Uterus (tissue), 3 donors: ENCODE measurements at regions not wholly inside any gene's neighbourhood (a gene's known extent, or its start where the extent isn't known, plus 50 kb on each side); places are given as distances from the start of the nearest gene placed in this dataset.
"Not testable (repeated sequence)": the region's sequence is repeated elsewhere in the genome, so short reads cannot be mapped to it uniquely, and the experiment has no call there.

Source experiments
- DNase-seq, 2 donors: peaks; one replicate each; pipeline ENCODE4 v3.0.0-alpha.2; 2019 to 2020
- H3K27ac ChIP-seq, 2 donors: fragments of 200-600 bp; sonication (generic); 1 replicate in 1 of 2; 2 replicates in 1 of 2; pipeline ENCODE4 v1.5.1; 2016 to 2018
- H3K27me3 ChIP-seq, 2 donors: fragments of 200-600 bp; sonication (generic); one replicate each; pipeline ENCODE4 v1.5.1; 2018 to 2019; ENCODE audit warnings: control low read depth in 1 of 2
- H3K36me3 ChIP-seq, 2 donors: fragments of 200-600 bp; sonication (generic); one replicate each; pipeline ENCODE4 v1.5.1; 2019; ENCODE audit warnings: control low read depth in 1 of 2
- H3K4me1 ChIP-seq, 2 donors: fragments of 200-600 bp; sonication (generic); one replicate each; pipeline ENCODE4 v1.5.1; 2018 to 2019; ENCODE audit warnings: control low read depth in 1 of 2
- H3K4me3 ChIP-seq, 2 donors: fragments of 200-600 bp; sonication (generic); 1 replicate in 1 of 2; 2 replicates in 1 of 2; pipeline ENCODE4 v1.5.1; 2018 to 2019; ENCODE audit warnings: mild to moderate bottlenecking in 1 of 2
- H3K9me3 ChIP-seq, 2 donors: fragments of 200-600 bp; sonication (generic); one replicate each; pipeline ENCODE4 v1.5.1; 2019; ENCODE audit warnings: control low read depth in 1 of 2
- POLR2A ChIP-seq, 2 donors: fragments of 450-650 bp; IDR thresholded peaks; one replicate each; pipeline ENCODE4 v1.6.1; 2016; ENCODE audit warnings: antibody characterized with exemption in 2 of 2, mild to moderate bottlenecking in 1 of 2, moderate library complexity in 1 of 2
- intact Hi-C: fragments of 100-400 bp; cut with DNase I; formaldehyde crosslinking; loops from one replicate; pipeline ENCODE4 v1.15.1; 2023; ENCODE audit warnings: low total_unique reads
- TF ChIP-seq, protein P1 (sequence below), 4 experiments: fragments of 200-600 bp in 2 of 4; fragments of 450-650 bp in 2 of 4; sonication (generic) in 2 of 4; IDR thresholded peaks; one replicate each; pipeline ENCODE4 v1.5.1; 2016 to 2019; ENCODE audit warnings: antibody characterized with exemption in 4 of 4, mild to moderate bottlenecking in 2 of 4, moderate library complexity in 1 of 4
- donor health status: DM: yes; HTN: yes; CAD: no.

GRCh38 chr11:34770111-34770510 is 146.1 kb downstream of the APIP start:
- no peaks in the 10 kb centered on the region for H3K9me3 ChIP-seq
- TF ChIP-seq, protein P1, sequence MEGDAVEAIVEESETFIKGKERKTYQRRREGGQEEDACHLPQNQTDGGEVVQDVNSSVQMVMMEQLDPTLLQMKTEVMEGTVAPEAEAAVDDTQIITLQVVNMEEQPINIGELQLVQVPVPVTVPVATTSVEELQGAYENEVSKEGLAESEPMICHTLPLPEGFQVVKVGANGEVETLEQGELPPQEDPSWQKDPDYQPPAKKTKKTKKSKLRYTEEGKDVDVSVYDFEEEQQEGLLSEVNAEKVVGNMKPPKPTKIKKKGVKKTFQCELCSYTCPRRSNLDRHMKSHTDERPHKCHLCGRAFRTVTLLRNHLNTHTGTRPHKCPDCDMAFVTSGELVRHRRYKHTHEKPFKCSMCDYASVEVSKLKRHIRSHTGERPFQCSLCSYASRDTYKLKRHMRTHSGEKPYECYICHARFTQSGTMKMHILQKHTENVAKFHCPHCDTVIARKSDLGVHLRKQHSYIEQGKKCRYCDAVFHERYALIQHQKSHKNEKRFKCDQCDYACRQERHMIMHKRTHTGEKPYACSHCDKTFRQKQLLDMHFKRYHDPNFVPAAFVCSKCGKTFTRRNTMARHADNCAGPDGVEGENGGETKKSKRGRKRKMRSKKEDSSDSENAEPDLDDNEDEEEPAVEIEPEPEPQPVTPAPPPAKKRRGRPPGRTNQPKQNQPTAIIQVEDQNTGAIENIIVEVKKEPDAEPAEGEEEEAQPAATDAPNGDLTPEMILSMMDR (IDR thresholded peaks at IDR 0.05), result no peak
- H3K4me1 ChIP-seq, result no peaks in the 10 kb centered on the region
- H3K27ac ChIP-seq, result no peak overlapping the region
- H3K4me3 ChIP-seq, result no peak overlapping the region
- H3K36me3 ChIP-seq, result no peaks in the 10 kb centered on the region
- DNase-seq, result no peak
- intact Hi-C loops, result no loop called here
- no peaks in the 10 kb centered on the region for H3K27me3 ChIP-seq

- TF ChIP-seq, protein P1 (IDR thresholded peaks at IDR 0.05), result no peak
- TF ChIP-seq POLR2A (IDR thresholded peaks at IDR 0.05), result no peak
- H3K27ac ChIP-seq, result no peak overlapping the region
- H3K36me3 ChIP-seq, result no peaks in the 10 kb centered on the region
- H3K9me3 ChIP-seq, result no peaks in the 10 kb centered on the region
- H3K4me1 ChIP-seq, result no peaks in the 10 kb centered on the region
- intact Hi-C loops, result no loop called here
- DNase-seq, result no peak
- no peak overlapping the region for H3K4me3 ChIP-seq
- H3K27me3 ChIP-seq, result no peaks in the 10 kb centered on the region
These were observed 147.0 kb downstream of the APIP start for GRCh38 chr11:34769224-34769623.

DNA sequence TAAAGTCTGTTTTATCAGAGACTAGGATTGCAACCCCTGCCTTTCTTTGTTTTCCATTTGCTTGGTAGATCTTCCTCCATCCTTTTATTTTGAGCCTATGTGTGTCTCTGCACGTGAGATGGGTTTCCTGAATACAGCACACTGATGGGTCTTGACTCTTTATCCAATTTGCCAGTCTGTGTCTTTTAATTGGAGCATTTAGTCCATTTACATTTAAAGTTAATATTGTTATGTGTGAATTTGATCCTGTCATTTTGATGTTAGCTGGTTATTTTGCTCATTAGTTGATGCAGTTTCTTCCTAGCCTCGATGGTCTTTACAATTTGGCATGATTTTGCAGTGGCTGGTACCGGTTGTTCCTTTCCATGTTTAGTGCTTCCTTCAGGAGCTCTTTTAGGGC is 141.7 kb downstream of the EHF start:
- H3K4me1 ChIP-seq, DNase-seq, H3K36me3 ChIP-seq, intact Hi-C loops, H3K9me3 ChIP-seq, H3K4me3 ChIP-seq, H3K27ac ChIP-seq, H3K27me3 ChIP-seq: not testable (repeated sequence)

- Histone ChIP-seq H3K4me1 (no peaks in the 10 kb centered on the region), H3K27me3 (no peaks in the 10 kb centered on the region), H3K27ac (no peak overlapping the region), H3K4me3 (no peak overlapping the region), H3K36me3 (no peaks in the 10 kb centered on the region), H3K9me3 (no peaks in the 10 kb centered on the region)
- TF ChIP-seq POLR2A (IDR thresholded peaks at IDR 0.05), result no peak
- TF ChIP-seq, protein P1 (IDR thresholded peaks at IDR 0.05), result no peak
- intact Hi-C loops, result no loop called here
- DNase-seq, result no peak
These were observed 137.4 kb downstream of the EHF start for GRCh38 chr11:34758262-34758661.

- Histone ChIP-seq H3K27ac (no peak overlapping the region), H3K4me1 (no peaks in the 10 kb centered on the region), H3K9me3 (no peaks in the 10 kb centered on the region), H3K4me3 (no peak overlapping the region), H3K36me3 (no peaks in the 10 kb centered on the region), H3K27me3 (no peaks in the 10 kb centered on the region)
- DNase-seq, result no peak
- TF ChIP-seq, protein P1 (IDR thresholded peaks at IDR 0.05), result no peak
- no peak for TF ChIP-seq POLR2A (IDR thresholded peaks at IDR 0.05)
- intact Hi-C loops, result no loop called here
These were observed 136.1 kb downstream of the EHF start for GRCh38 chr11:34757026-34757451.

DNA sequence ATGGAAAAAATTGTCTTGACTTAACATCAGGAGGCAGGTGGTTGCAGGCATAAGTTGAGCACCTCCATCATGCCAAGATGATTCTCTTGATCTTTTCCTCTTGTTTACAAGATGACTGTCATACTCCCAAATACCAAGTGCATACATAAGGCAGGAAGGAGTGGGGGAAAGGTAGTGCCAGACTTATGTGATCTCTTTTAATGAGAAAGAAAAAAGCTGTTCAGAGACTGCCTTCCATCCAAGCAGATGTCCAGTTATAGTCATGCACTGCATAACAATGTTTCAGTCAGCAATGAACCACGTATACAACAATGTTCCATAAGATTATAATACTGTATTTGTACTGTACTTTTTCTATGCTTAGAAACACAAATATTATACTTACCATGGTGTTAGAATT is 135.7 kb downstream of the EHF start:
- H3K9me3 ChIP-seq, result no peaks in the 10 kb centered on the region
- intact Hi-C loops, result no loop called here
- H3K27ac ChIP-seq, result no peak overlapping the region

More for the DNA sequence above, 135.7 kb downstream of the EHF start:
- Histone ChIP-seq H3K4me3 (no peak overlapping the region), H3K36me3 (no peaks in the 10 kb centered on the region), H3K4me1 (no peaks in the 10 kb centered on the region), H3K27me3 (no peaks in the 10 kb centered on the region)
- TF ChIP-seq POLR2A (IDR thresholded peaks at IDR 0.05), result no peak
- TF ChIP-seq, protein P1 (IDR thresholded peaks at IDR 0.05), result no peak
- DNase-seq, result no peak
